Upper lobe of left lung (tissue), 6 donors: ENCODE measurements at regions not wholly inside any gene's neighbourhood (a gene's known extent, or its start where the extent isn't known, plus 50 kb on each side); places are given as distances from the start of the nearest gene placed in this dataset.

Experiments
- ATAC-seq, 2 donors: fragments of 200-7000 bp; cut with Tn5 transposase; one replicate each; pipeline ENCODE4 v1.9.1; 2022; ENCODE audit warnings: mild to moderate bottlenecking in 2 of 2, moderate library complexity in 2 of 2; ENCODE audit not compliant: low FRiP score in 2 of 2
- DNase-seq, 2 donors: peaks; one replicate each; pipeline ENCODE4 v3.0.0-alpha.2; 2019 to 2020
- H3K27ac ChIP-seq, 4 donors: fragments of 200-600 bp; sonication (generic); one replicate each; pipeline ENCODE4 v1.5.1; 2016 to 2019
- H3K27me3 ChIP-seq, 4 donors: fragments of 200-600 bp; sonication (generic); one replicate each; pipeline ENCODE4 v1.5.1; 2017 to 2019
- H3K36me3 ChIP-seq, 4 donors: fragments of 200-600 bp; sonication (generic); one replicate each; pipeline ENCODE4 v1.5.1; 2016 to 2019
- H3K4me1 ChIP-seq, 4 donors: fragments of 200-600 bp; sonication (generic); one replicate each; pipeline ENCODE4 v1.5.1; 2018 to 2019
- H3K4me3 ChIP-seq, 4 donors: fragments of 200-600 bp; sonication (generic); one replicate each; pipeline ENCODE4 v1.5.1; 2017 to 2019; ENCODE audit warnings: mild to moderate bottlenecking in 2 of 4, moderate library complexity in 1 of 4
- H3K9me3 ChIP-seq, 4 donors: fragments of 200-600 bp; sonication (generic); one replicate each; pipeline ENCODE4 v1.5.1; 2018 to 2019
- EP300 ChIP-seq, 4 donors: sonication (generic); formaldehyde crosslinking; IDR thresholded peaks; one replicate each; pipeline ENCODE4 v1.5.1; 2017; ENCODE audit warnings: antibody characterized with exemption in 4 of 4, control low read depth in 2 of 4
- POLR2A ChIP-seq, 4 donors: fragments of 450-650 bp; IDR thresholded peaks; one replicate each; pipeline ENCODE4 v1.5.1; 2016 to 2017; ENCODE audit warnings: antibody characterized with exemption in 4 of 4, mild to moderate bottlenecking in 2 of 4
- POLR2AphosphoS5 ChIP-seq, 2 donors: sonication (generic); formaldehyde crosslinking; IDR thresholded peaks; one replicate each; pipeline ENCODE4 v1.5.1; 2017; ENCODE audit warnings: antibody characterized with exemption in 2 of 2
- WGBS, 2 donors: methylation state at CpG; one replicate each; pipeline ENCODE4 v1.1.5; 2017 to 2018; 5-methylcytosine and 5-hydroxymethylcytosine counted together
- TF ChIP-seq, protein P1 (sequence below), 6 experiments: fragments of 450-650 bp in 4 of 6; fragments of 200-600 bp in 2 of 6; sonication (generic) in 2 of 6; IDR thresholded peaks; one replicate each; pipeline ENCODE4 v1.5.1; 2016 to 2019; ENCODE audit warnings: antibody characterized with exemption in 6 of 6
- donor health status: DM: no; HTN: no; CAD: no; lungs with moderate emphysema.
- donor health status: DM: no; HTN: yes; CAD: no; lungs with severe emphysema.

DNA sequence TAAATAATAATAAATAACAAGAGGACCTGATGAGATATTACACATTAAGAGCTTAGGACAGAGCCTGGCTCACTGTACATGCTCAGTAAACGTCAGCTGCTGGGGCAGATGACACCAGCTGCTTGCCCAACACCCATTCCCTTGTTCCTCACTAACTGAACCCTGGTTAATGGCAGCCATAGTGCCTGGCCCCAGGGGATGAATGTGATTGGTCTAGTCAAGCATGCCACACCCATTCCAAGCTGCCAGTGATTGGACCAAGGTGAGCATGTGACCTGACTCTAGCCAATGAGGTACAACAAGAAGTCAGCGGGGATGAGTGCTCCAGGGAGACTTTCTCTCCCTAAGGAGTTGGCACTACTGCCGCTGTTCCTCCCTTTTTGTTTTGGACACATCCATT, 85.1 kb upstream of the PTPN1 start:
- TF ChIP-seq POLR2A (IDR thresholded peaks at IDR 0.05) (no peak), POLR2AphosphoS5 (IDR thresholded peaks at IDR 0.05) (peak in 1 of 2 donors; percentile 18)
- no peak for ATAC-seq
- H3K9me3 ChIP-seq = peaks cover 0 to 5% (median 2%) of the 10 kb centered on the region in 4 donors
- 54 to 87% methylated on average over 3 of the region's 3 CpGs for WGBS, 2 donors
- DNase-seq = no peak
- no peaks in the 10 kb centered on the region for H3K36me3 ChIP-seq
- no peak overlapping the region for H3K4me3 ChIP-seq
- no peaks in the 10 kb centered on the region for H3K27me3 ChIP-seq
- peaks cover 33 to 43% (median 42%) of the 10 kb centered on the region in 4 donors for H3K4me1 ChIP-seq
- no peak overlapping the region for H3K27ac ChIP-seq

DNA sequence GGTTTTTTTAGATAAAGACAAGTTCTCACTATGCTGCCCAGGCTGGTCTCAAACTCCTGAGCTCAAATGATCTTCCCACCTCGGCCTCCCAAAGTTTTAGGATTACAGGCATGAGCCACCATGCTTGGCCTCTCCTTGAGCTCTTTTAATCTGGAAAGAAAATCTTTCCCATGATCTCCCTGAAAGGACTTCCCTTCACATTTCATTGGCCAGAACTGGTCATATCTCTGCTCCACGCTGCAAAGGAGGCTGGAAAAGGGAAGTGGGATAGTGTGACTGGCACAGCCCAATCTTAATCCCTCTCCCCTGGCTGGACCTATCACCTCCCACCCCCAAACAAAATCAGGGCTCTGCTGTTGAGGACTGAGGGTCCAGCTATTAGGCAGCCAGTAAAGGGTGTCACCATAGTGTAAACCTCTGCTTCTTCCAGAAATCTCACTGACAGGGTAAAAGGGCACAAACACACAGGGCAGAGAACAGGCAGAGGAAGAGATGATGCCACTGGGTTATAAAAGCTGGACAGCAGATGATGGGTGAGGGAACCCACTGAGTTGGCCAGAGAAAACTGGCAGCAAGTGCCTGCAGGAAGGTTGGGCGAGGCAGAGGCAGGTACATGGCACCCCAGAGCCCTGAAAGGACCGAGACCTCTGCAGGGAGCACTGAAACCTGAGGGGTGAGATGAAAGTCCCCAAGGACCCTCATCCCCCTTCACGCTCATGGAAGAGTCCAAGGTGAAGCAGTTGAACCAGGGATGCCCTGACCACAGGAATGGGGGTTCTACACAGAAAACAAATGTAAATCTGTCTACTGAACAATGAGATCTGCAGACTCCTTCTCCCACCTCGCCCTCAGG, 83.1 kb upstream of the PTPN1 start:
- ATAC-seq (no peak), DNase-seq (no peak)
- 66 to 82% methylated on average over 6 of the region's 6 CpGs for WGBS, 2 donors
- peak in 1 of 4 donors; percentile 44 for TF ChIP-seq POLR2A (IDR thresholded peaks at IDR 0.05)
- TF ChIP-seq, protein P1, sequence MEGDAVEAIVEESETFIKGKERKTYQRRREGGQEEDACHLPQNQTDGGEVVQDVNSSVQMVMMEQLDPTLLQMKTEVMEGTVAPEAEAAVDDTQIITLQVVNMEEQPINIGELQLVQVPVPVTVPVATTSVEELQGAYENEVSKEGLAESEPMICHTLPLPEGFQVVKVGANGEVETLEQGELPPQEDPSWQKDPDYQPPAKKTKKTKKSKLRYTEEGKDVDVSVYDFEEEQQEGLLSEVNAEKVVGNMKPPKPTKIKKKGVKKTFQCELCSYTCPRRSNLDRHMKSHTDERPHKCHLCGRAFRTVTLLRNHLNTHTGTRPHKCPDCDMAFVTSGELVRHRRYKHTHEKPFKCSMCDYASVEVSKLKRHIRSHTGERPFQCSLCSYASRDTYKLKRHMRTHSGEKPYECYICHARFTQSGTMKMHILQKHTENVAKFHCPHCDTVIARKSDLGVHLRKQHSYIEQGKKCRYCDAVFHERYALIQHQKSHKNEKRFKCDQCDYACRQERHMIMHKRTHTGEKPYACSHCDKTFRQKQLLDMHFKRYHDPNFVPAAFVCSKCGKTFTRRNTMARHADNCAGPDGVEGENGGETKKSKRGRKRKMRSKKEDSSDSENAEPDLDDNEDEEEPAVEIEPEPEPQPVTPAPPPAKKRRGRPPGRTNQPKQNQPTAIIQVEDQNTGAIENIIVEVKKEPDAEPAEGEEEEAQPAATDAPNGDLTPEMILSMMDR (IDR thresholded peaks at IDR 0.05) = no peak
- no peak for TF ChIP-seq POLR2AphosphoS5 (IDR thresholded peaks at IDR 0.05)
- no peak for TF ChIP-seq EP300 (IDR thresholded peaks at IDR 0.05)
- Histone ChIP-seq H3K27ac (peak overlapping the region; percentile 56 to 82 (median 77)), H3K36me3 (no peaks in the 10 kb centered on the region), H3K4me3 (no peak overlapping the region), H3K9me3 (no peaks in the 10 kb centered on the region), H3K27me3 (no peaks in the 10 kb centered on the region), H3K4me1 (peaks cover 33 to 49% (median 43%) of the 10 kb centered on the region in 4 donors)

DNA sequence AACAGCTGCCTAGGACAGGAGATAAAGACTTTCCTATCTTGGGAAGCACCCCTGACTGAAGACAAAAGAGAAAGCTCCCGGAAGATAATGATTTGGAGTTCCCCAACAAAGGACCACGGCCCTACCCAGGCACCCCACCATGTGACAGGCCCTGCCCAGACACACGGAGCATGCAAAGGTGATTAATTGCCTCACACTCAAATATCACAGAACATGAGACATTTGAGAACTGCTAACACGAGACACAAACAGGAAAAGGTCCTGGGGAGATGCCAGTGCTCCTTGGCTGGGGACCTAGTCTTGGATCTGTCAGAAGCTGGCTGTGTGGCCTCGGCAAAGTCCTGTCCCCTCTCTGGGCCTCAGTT, 82.5 kb upstream of the PTPN1 start:
- 11 to 12% methylated on average over 4 to 5 of the region's 5 CpGs for WGBS, 2 donors
- Histone ChIP-seq H3K4me3 (no peak overlapping the region), H3K36me3 (no peaks in the 10 kb centered on the region), H3K27ac (peak overlapping the region; percentile 56 to 82 (median 77)), H3K27me3 (no peaks in the 10 kb centered on the region), H3K9me3 (no peaks in the 10 kb centered on the region), H3K4me1 (peaks cover 28 to 48% (median 37%) of the 10 kb centered on the region in 4 donors)
- TF ChIP-seq POLR2AphosphoS5 (IDR thresholded peaks at IDR 0.05) (peak; percentile 43 to 84), EP300 (IDR thresholded peaks at IDR 0.05) (peak in 2 of 4 donors; percentile 53 to 88)
- TF ChIP-seq, protein P1 (IDR thresholded peaks at IDR 0.05) = no peak
- DNase-seq (peak in 1 of 2 donors; percentile 58), ATAC-seq (no peak)

DNA sequence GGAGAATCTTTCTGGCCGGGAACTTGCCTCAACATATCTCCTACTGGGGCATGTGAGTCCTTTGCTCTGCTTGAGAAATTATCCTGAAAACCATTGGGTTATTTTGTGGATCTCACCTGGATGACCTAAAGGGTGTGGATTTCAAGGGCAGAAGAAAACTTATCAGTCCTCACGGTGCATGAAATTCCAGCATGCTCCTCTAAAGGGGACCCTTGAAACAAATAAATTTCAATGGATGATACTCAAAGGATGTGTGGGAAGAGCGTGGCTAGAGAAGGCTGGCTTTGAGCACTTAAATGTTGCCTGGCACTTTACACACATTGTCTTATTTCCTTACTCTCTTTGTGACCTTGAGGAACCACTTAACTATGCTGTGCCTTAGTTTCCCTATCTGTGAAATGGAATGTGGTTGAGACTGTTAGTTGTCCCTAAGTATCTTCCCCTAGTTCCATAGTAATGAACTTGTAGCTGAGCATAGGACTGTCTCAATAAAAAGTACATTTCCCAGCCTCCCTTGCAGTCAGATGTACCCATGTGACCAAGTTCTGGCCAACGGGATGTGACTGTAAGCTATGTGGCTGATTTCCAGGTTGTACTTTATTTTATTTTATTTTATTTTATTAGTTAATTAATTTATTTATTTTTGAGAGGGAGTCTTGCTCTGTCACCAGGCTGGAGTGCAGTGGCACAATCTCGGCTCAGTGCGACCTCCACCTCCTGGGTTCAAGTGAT, 81.9 kb upstream of the PTPN1 start:
- TF ChIP-seq POLR2AphosphoS5 (IDR thresholded peaks at IDR 0.05) (no peak), EP300 (IDR thresholded peaks at IDR 0.05) (no peak), POLR2A (IDR thresholded peaks at IDR 0.05) (no peak)
- TF ChIP-seq, protein P1 (IDR thresholded peaks at IDR 0.05) = no peak
- H3K27me3 ChIP-seq = no peaks in the 10 kb centered on the region
- H3K9me3 ChIP-seq = no peaks in the 10 kb centered on the region
- no peak for DNase-seq
- no peaks in the 10 kb centered on the region for H3K36me3 ChIP-seq
- WGBS, 2 donors = 81 to 82% methylated on average over 5 to 6 of the region's 6 CpGs
- peaks cover 24 to 43% (median 34%) of the 10 kb centered on the region in 4 donors for H3K4me1 ChIP-seq
- no peak for ATAC-seq
- no peak overlapping the region for H3K4me3 ChIP-seq
- H3K27ac ChIP-seq = peak overlapping the region; percentile 44 to 82 (median 77)

DNA sequence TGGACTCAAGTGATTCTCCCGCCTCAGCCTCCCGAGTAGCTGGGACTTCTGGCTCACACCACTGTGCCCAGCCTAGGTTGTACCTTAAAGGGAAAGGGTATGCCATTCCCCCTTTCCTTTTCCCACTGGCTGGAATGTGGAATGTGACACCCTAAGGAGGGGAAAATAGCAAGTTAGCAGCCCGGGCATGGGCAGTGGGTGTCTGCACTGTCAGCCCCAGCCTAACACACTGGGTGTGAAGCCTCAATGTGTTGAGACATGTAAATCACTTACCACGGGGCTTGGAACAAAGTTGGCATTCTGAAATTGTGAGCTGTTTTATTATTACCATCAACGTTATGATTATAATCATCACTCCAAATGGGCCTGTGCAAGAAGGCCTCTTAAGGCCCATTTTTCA, 80.8 kb upstream of the PTPN1 start:
- Histone ChIP-seq H3K9me3 (no peaks in the 10 kb centered on the region), H3K4me1 (peaks cover 20 to 40% (median 29%) of the 10 kb centered on the region in 4 donors), H3K4me3 (no peak overlapping the region), H3K36me3 (no peaks in the 10 kb centered on the region), H3K27ac (peak overlapping the region in 1 of 4 donors; percentile 11), H3K27me3 (no peaks in the 10 kb centered on the region)
- DNase-seq (no peak), ATAC-seq (no peak)
- WGBS, 2 donors = 67 to 82% methylated on average over 3 to 5 of the region's 5 CpGs
- no peak for TF ChIP-seq EP300 (IDR thresholded peaks at IDR 0.05)
- TF ChIP-seq, protein P1 (IDR thresholded peaks at IDR 0.05) = no peak
- no peak for TF ChIP-seq POLR2A (IDR thresholded peaks at IDR 0.05)
- TF ChIP-seq POLR2AphosphoS5 (IDR thresholded peaks at IDR 0.05) = no peak
